Non-pigmented ciliary epithelial cell (primary cell): ENCODE measurements at regions not wholly inside any gene's neighbourhood (a gene's known extent, or its start where the extent isn't known, plus 50 kb on each side); places are given as distances from the start of the nearest gene placed in this dataset.

Source experiments
- DNase-seq: peaks from one replicate; pipeline ENCODE4 v3.0.0-alpha.2; 2010; ENCODE audit warnings: low read depth

DNA sequence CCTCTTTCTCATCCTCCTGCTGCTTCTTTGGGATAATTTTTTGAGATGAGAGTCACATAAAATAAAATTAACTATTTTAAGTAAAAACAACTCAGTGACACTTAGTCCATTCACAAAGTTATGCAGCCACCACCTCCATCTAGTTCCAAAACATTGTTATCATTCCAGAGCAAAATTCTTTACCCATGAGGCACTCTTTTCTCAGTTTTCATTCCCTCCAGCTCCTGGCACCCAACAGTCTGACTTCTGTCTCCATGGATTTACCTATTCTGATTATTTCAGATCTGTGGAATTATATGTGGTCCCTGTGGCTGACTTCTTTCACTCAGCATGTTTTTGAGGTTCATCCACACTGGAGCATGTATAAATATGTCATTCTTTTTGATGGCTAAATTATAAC is 239.9 kb upstream of the DYNLRB2 start:
- DNase-seq = peak; percentile 42

DNA sequence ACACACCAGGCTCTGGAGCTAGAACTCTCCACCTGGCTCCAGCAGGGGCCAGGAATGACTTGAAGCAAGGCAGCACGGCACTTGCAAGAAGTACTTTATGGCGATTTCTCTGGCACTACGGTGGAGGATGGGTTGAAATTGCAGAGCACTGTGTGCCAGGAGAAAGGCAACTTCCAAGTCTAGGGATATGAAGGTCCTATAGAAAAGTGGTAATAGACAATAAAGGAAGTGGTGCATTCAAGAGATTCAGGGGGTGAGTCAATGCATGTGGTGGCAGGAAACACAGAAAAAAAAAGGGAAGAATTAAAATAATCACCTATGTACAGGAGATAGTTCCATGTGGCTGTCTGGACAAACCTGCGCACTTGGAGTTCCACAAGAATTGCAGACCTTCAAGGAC is 240.3 kb upstream of the DYNLRB2 start:
- no peak for DNase-seq

- DNase-seq = no peak
Measured at GRCh38 chr16:80299416-80299815, 241.4 kb upstream of the DYNLRB2 start.

DNA sequence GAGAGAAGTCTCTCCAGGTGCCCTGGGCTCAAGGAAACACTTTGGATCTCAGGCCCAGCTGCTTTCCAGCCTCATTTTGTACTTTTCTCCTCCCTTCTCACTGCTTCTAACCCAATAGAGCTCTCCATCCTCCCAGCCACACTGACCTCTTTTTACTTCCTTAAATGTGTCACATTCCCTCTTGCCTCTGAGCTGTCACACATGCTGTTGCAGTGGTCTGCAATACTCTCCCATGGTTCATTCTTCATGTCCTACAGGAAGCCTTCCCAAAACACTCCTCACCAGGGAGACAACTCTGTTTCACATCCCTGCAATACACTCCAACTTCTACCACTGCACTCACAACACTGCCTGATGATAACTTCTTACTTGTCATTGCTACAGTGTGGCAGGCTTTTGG is 242.1 kb upstream of the DYNLRB2 start:
- DNase-seq = no peak

- DNase-seq = no peak
Measured at GRCh38 chr16:80296034-80296433, 244.8 kb upstream of the DYNLRB2 start.

DNA sequence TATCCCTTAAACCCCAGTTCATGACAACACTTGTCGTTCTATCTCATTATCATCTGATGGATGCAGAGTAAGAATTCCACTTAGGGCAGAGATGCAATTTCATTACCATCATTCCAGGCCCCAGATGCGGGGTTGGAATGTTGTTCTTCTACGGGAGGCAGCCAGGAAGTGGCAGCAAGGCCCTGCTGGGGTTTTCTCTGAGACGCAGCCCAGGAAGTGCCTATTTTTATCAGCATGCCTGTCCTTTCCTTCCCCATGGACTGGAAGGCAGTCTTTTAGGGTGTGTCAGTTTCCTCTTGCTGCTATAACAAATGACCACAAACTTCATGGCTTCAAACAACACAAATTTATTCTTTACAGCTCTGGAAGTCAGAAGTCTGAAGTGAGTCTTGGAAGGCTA is 246.6 kb upstream of the DYNLRB2 start:
- no peak for DNase-seq

DNA sequence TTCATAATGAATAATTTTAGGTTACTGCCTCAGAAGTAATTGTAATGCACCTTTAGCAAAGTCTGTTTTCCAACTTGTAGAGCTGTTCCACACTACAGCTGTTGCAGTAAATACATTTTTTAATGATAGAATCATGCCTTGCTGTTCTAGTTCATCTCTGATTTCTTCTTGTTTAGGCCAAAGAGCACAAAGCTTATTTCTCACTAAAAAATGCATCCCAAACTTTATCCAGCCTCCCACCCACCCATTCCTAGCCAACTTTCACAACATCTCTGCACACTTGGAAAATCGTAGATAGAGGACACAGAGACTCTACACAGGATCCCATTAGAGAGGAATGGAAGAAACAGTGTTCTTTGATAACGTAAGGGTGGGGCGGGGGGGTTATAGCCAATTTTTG is 252.2 kb upstream of the DYNLRB2 start:
- DNase-seq = no peak

DNA sequence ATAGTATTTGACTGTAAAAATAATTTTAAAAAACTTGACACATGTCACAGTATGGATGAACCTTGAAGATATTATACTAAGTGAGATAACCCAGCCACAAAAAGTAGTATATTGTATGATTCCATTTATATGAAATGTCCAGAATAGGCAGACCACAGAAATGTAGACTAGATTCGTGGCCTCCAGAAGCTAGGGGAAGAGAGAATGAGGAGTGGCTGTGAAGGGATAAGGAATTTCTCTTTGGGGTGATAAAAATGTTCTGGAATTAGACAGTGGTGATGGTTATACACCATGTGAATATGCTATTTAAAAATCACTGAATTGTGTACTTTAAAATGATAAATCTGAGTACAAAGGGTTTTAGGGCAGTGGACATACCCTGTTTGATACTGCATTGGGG is 253.1 kb upstream of the DYNLRB2 start:
- DNase-seq = no peak

- DNase-seq = peak; percentile 81
Measured at GRCh38 chr16:80285104-80285503, 255.7 kb upstream of the DYNLRB2 start.

GRCh38 chr16:80283466-80284392 is 257.1 kb upstream of the DYNLRB2 start:
- no peak for DNase-seq

DNA sequence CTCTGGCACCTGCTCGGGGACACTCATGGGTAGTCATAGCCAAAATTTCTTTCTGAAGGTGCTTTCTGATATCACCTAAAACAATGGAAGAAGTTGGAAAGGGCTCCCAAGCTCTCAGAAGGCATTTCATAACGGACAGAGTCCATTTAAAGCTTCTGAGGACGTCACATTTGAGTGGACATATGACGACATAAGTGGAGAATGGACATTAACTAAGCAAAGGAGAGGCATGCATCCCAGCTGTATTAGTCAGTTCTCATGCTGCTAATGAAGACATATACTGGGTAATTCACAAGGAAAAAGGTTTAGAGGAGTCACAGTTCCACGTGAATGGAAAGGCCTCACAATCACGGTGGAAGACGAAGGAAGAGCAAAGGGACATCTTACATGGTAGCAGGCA is 260.2 kb upstream of the DYNLRB2 start:
- no peak for DNase-seq

DNA sequence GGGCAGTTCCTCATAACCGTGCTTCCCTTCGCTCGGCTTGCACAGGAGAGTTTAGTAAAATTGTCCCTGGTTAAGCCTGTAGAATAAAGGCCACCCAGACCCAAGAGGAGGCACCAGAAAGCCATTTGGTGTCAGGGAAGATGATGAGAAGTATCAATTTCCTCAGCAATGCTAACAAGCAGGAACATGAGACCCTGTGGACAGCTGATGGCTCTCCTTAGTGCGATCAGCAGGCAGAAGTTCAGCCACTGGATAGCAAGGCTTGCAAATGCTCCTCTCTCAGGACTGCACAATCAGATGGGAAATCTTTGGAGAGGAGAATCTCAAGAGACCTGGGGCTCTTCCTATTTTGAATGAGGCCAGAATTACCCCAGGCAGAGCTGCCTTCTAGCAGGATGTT is 261.1 kb upstream of the DYNLRB2 start:
- DNase-seq = no peak

GRCh38 chr16:80277182-80277581 is 263.6 kb upstream of the DYNLRB2 start:
- no peak for DNase-seq

GRCh38 chr16:80274576-80275191 is 266.1 kb upstream of the DYNLRB2 start:
- DNase-seq = peak; percentile 70

GRCh38 chr16:80273635-80274538 is 266.9 kb upstream of the DYNLRB2 start:
- peak; percentile 49 for DNase-seq

DNA sequence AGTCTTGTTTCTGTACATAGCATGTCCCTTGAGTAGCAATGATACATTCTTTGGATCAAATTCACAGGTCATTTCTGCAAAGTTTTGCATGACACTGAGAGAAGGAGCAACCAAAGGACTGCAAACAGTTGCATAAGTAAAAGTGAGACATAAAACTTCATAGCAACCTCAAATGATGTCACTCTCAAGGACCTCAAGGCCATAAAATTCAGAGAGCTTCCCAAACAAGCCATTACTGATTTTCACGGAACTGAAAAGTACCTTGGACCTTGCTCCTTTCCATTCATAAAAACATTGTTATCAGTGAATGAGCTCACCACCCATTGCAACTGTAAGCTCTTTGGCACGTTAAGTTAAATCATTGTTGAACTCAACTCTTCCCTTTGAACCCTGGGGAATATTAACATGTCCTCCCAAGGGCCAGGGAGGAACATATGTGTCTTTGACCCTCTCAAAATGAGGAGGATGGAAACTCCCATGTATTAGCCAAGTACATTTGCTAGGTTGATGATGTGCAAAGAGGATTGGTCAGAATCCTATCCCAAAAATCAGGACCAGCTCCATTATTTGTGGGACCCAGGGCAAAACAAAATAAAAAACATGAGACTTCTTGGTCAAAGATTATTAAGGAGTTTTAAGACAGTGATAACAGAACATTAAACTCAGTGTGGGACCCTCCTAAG is 275.0 kb upstream of the DYNLRB2 start:
- no peak for DNase-seq

DNA sequence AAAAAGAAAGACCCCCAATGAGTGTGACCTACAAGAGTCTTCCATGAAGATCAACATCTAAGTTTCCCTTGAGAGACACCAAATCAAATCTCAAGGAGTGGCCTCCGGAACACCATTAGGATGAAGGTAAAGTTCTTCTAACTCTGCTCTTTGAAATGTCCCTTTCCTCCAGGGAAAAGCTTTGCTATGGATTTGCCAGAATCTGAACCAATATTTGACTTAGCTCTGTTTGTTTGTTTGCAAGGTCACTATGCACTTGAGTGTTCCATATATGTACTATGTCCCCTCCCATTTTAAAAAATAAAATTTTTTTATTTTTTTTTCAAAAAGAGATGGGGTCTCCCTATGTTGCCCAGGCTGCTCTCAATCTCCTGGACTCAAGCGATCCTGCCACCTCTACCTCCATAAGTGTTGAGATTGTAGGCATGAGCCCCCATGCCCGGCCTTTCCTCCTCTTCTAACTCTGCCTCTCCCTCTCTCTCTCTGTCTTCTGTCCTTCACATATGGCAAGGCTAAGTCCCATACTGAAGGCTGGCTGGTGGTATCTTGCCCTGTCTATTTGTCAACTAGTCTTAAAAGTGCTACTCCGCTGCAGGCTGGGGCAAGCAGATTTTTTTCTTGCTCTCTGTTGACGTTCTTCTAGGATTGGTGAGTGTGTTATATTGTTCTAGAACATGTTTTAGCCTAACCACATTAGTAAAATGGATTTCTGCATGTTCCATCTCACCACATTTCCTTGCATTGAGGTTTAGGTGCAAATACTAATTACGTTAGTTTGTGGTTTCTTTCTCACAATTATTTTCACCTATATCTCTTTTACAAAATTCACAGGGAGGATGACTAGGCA is 276.7 kb upstream of the DYNLRB2 start:
- DNase-seq = no peak

DNA sequence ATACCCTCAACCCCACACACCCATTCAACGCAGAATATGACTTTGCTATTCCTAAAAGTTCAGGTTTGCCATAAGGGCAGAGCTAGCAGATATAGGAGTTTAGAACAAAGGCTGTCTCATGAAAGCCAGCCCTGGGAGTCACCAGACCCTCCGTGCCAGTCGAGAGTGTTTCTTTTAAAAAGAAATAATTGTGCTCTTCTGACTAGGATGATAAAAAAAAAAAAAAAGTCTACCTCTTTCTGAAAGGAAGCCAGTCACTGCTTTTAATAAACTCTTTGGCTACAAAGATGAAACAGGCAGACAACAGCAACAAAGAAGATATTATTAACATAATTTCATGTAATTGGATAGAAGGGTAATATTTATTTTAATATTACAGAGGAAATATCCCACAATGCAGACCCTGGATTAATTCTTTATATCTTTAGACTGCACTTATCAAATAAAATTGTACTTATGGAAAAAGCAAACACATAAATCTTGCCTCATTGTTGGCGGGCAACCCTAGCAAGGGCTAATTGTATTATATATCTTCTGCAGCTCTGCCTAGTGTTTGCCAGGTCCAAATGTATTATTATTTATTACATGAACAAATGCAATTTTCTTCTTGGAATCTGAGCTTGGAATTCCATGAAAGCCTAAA is 277.5 kb upstream of the DYNLRB2 start:
- no peak for DNase-seq

- no peak for DNase-seq
Measured at GRCh38 chr16:80260906-80261311, 279.9 kb upstream of the DYNLRB2 start.

- no peak for DNase-seq
Measured at GRCh38 chr16:80259290-80259805, 281.4 kb upstream of the DYNLRB2 start.
